HCT116 (cell line): ENCODE measurements at regions not wholly inside any gene's neighbourhood (a gene's known extent, or its start where the extent isn't known, plus 50 kb on each side); places are given as distances from the start of the nearest gene placed in this dataset.

Experiments used
- CEBPB ChIP-seq: IDR thresholded peaks from 2 replicates; pipeline ENCODE4 v1.6.1; 2012; ENCODE audit warnings: low read depth
- CTCF ChIP-seq, 3 experiments: fragments of 200-600 bp in 1 of 3; sonication (generic) in 1 of 3; IDR thresholded peaks in 2 of 3; conservative IDR thresholded peaks in 1 of 3; 2 replicates each; pipeline ENCODE4 v1.5.1; 2012 to 2017; ENCODE audit warnings: low read depth in 2 of 3, low read length in 2 of 3, antibody characterized with exemption in 1 of 3, borderline replicate concordance in 1 of 3, control low read depth in 1 of 3, mild to moderate bottlenecking in 1 of 3, mixed read lengths in 1 of 3, mixed run types in 1 of 3, moderate library complexity in 1 of 3; ENCODE audit not compliant: insufficient read depth in 1 of 3
- EZH2 ChIP-seq: fragments of 200-600 bp; sonication (generic); IDR thresholded peaks from 2 replicates; pipeline ENCODE4 v1.6.1; 2017; ENCODE audit warnings: antibody characterized with exemption, mixed run types
- EZH2phosphoT487 ChIP-seq: fragments of 200-600 bp; IDR thresholded peaks from 2 replicates; pipeline ENCODE4 v1.6.1; 2018; ENCODE audit warnings: antibody characterized with exemption, borderline replicate concordance
- JUND ChIP-seq: IDR thresholded peaks from 2 replicates; pipeline ENCODE4 v1.6.1; 2012
- MAX ChIP-seq: IDR thresholded peaks from 2 replicates; pipeline ENCODE4 v1.6.1; 2012
- POLR2AphosphoS5 ChIP-seq: IDR thresholded peaks from 2 replicates; pipeline ENCODE4 v1.6.1; 2011; ENCODE audit warnings: mild to moderate bottlenecking, low read depth, low read length, moderate library complexity
- SIN3A ChIP-seq: IDR thresholded peaks from 2 replicates; pipeline ENCODE4 v1.6.1; 2012; ENCODE audit warnings: low read depth
- YY1 ChIP-seq: IDR thresholded peaks from 2 replicates; pipeline ENCODE4 v1.6.1; 2011; ENCODE audit warnings: low read length, low read depth, moderate library complexity, mild to moderate bottlenecking; ENCODE audit not compliant: insufficient replicate concordance; ENCODE audit errors: extremely low read depth

GRCh38 chr2:220782609-220783113 lies 789.4 kb downstream of the EPHA4 start:
- no peak for TF ChIP-seq SIN3A
- no peak for TF ChIP-seq EZH2phosphoT487
- no peak for TF ChIP-seq CEBPB
- TF ChIP-seq CTCF (IDR thresholded peaks at IDR 0.05 in 2 of 3, conservative IDR thresholded peaks at IDR 0.05 in 1 of 3; ENCODE audit: borderline replicate concordance in 1 of 3, insufficient read depth in 1 of 3, low read depth in 2 of 3, low read length in 2 of 3): no peak
- no peak for TF ChIP-seq POLR2AphosphoS5
- TF ChIP-seq EZH2: no peak
- TF ChIP-seq MAX: no peak
- TF ChIP-seq JUND: no peak
- no peak for TF ChIP-seq YY1
